Activated CD4-positive, alpha-beta T cell treated with anti-CD3 and anti-CD28 coated beads for 36 hours (primary cell): ENCODE measurements at regions not wholly inside any gene's neighbourhood (a gene's known extent, or its start where the extent isn't known, plus 50 kb on each side); places are given as distances from the start of the nearest gene placed in this dataset.
"Not testable (repeated sequence)": the region's sequence is repeated elsewhere in the genome, so short reads cannot be mapped to it uniquely, and the experiment has no call there.

Experiments
- ATAC-seq: fragments of 200-7000 bp; cut with Tn5 transposase; one replicate; pipeline ENCODE4 v1.10.0; 2021; ENCODE audit warnings: mild to moderate bottlenecking, moderate library complexity
- CTCF ChIA-PET: fragments of 350-600 bp; sonication (Branson Sonifier 250); formaldehyde crosslinking; loops from one replicate; lab custom pipeline; 2021; ENCODE audit warnings: antibody characterized with exemption; lab: Charles Lee
- POLR2A ChIA-PET: fragments of 350-600 bp; sonication (Branson Sonifier 250); formaldehyde crosslinking; loops from one replicate; lab custom pipeline; 2021; ENCODE audit warnings: antibody characterized with exemption, inconsistent platforms; lab: Charles Lee
- DNase-seq: peaks from one replicate; pipeline ENCODE4 v3.0.0-alpha.2; 2020
- H3K27ac Mint-ChIP-seq: one replicate; pipeline ENCODE4 v1.8.0; 2021; ENCODE audit warnings: mixed read lengths
- H3K27me3 Mint-ChIP-seq: one replicate; pipeline ENCODE4 v1.8.0; 2021; ENCODE audit warnings: mixed read lengths
- H3K36me3 Mint-ChIP-seq: one replicate; pipeline ENCODE4 v1.8.0; 2021; ENCODE audit warnings: low read depth, mixed read lengths
- H3K4me1 Mint-ChIP-seq: one replicate; pipeline ENCODE4 v1.8.0; 2021; ENCODE audit warnings: mixed read lengths
- H3K4me3 Mint-ChIP-seq: one replicate; pipeline ENCODE4 v1.8.0; 2021; ENCODE audit warnings: mild to moderate bottlenecking, moderate library complexity, mixed read lengths
- H3K9me3 Mint-ChIP-seq: one replicate; pipeline ENCODE4 v1.8.0; 2021; ENCODE audit warnings: low read depth, mixed read lengths
- intact Hi-C, 2 experiments: fragments of 100-400 bp; cut with DNase I in 1 of 2; cut with micrococcal nuclease in 1 of 2; formaldehyde crosslinking; loops; one replicate each; pipeline versions ENCODE4 v1.14.2 to v1.15.1; 2022 to 2024; cut with DNase I, micrococcal nuclease

DNA sequence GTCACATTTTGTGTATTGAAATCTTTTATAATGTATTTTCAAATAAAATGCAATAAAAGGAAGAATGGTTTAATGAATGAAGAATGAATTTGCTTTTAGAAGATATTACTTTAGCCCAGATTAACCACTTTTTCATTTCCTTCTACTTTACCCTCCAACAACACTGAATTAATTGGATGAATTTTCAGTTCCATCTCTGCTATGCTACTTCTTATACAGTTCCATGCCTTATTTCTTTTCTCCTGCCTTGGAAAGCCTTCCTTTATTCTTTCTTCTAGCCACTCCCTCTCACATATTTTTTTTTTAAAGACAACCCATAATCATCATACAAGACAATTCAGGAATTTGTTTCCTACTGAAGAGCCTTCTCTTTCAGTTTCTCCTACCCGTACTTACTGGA is 296.6 kb upstream of the TNC start:
- intact Hi-C loops: no loop called here
- ATAC-seq (no peak), DNase-seq (no peak)
- no peak overlapping the region for H3K27ac Mint-ChIP-seq
- CTCF ChIA-PET: no interaction called here
- POLR2A ChIA-PET: no interaction called here
- no peaks in the 10 kb centered on the region for H3K36me3 Mint-ChIP-seq
- H3K4me3 Mint-ChIP-seq: no peak overlapping the region
- peaks cover 8% of the 10 kb centered on the region for H3K9me3 Mint-ChIP-seq
- H3K27me3 Mint-ChIP-seq: peaks cover 12% of the 10 kb centered on the region
- H3K4me1 Mint-ChIP-seq: no peaks in the 10 kb centered on the region

DNA sequence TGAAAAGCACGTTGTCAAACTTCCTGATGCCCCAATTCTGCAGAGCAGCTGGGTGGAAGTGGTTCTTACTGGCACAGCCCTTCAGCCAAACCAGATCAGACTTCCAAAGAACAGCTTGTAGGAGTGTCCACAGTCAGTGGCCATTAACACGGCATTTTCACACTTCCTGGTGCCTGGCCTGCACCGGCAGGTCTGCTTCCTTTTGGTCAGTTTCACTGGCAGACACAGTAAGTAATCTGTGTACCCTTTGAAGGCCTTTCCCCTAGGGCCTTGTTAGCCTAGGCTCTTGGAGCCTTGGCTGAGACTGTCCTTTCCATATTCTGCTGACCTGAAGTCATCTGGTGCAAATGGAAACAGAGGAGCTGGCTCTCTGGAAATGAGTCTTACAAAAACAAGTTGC is 297.5 kb upstream of the TNC start:
- Mint-ChIP-seq H3K36me3 (no peaks in the 10 kb centered on the region), H3K4me1 (no peaks in the 10 kb centered on the region), H3K27ac (no peak overlapping the region), H3K4me3 (no peak overlapping the region), H3K9me3 (peaks cover 10% of the 10 kb centered on the region), H3K27me3 (peaks cover 9% of the 10 kb centered on the region)
- DNase-seq (no peak), ATAC-seq (no peak)
- intact Hi-C loops: no loop called here
- ChIA-PET POLR2A (no interaction called here), CTCF (no interaction called here)

DNA sequence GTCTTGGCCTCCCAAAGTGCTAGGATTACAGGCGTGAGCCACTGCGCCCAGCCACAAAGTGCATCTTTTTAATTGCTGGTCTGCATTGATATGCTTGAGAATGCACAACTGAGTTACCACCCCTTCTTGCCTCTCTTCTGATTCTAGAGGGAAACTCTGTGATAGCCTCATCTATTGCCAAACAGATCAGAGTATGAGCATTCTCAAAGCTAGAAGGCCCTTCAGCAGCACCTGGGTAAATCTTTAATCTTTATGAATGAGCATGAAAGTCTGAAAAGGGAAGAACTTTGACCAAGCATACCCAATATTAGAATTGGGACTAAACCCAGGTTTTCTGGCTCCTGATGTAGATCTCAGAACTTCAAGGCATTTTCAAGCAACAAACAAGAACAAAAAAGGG is 298.3 kb upstream of the TNC start:
- CTCF ChIA-PET: no interaction called here
- Mint-ChIP-seq H3K36me3 (no peaks in the 10 kb centered on the region), H3K9me3 (peaks cover 12% of the 10 kb centered on the region), H3K4me3 (no peak overlapping the region), H3K4me1 (no peaks in the 10 kb centered on the region), H3K27me3 (peaks cover 7% of the 10 kb centered on the region), H3K27ac (no peak overlapping the region)
- no peak for ATAC-seq
- intact Hi-C loops: no loop called here
- POLR2A ChIA-PET: no interaction called here
- DNase-seq: no peak

DNA sequence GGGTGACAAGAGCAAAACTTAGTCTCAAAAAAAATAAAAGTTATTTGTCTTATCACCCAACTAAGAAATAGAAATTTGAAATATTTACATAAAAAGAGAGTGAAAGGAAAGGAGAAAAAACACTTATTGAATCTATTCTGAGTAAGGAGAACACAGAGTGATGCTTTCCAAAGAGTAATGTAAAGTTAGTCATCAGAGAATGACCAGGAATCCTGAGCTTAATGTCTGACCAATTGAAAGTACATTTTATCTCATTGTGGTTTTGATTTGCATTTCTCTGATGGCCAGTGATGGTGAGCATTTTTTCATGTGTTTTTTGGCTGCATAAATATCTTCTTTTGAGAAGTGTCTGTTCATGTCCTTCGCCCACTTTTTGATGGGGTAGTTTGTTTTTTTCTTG is 300.2 kb upstream of the TNC start:
- H3K36me3 Mint-ChIP-seq, DNase-seq, POLR2A ChIA-PET, CTCF ChIA-PET, H3K4me1 Mint-ChIP-seq, H3K27ac Mint-ChIP-seq, H3K27me3 Mint-ChIP-seq, ATAC-seq, H3K4me3 Mint-ChIP-seq, intact Hi-C loops: not testable (repeated sequence)
- H3K9me3 Mint-ChIP-seq: peaks cover 14% of the 10 kb centered on the region

DNA sequence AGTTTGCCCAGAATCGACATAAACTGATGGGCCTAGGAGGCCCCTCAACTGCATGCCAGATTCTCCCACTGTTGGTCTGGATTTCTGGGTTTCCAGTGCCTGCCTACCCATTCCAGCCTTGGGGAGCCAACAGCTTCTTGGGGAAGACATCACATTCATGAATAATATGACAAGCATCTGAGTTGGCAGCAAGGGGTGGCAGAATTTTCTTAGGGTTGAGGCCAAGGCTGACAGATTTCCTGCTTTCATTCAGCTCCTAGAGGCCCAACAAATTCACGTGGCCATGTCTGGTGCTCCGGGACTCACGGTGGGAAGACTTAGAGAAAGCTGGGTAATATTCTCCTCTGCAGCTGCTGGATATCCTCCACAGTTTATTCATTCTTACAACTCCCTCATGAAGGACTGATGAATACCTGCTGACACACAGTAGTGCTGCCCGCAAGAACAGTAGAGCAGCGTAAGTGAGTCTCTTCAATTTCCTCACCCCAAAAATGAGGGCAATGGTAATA is 305.0 kb upstream of the TNC start:
- Mint-ChIP-seq H3K4me1 (no peaks in the 10 kb centered on the region), H3K27ac (no peak overlapping the region), H3K36me3 (no peaks in the 10 kb centered on the region), H3K4me3 (no peak overlapping the region), H3K27me3 (no peaks in the 10 kb centered on the region), H3K9me3 (peaks cover 16% of the 10 kb centered on the region)
- no peak for ATAC-seq
- no peak for DNase-seq
- intact Hi-C loops: no loop called here
- ChIA-PET POLR2A (no interaction called here), CTCF (no interaction called here)

DNA sequence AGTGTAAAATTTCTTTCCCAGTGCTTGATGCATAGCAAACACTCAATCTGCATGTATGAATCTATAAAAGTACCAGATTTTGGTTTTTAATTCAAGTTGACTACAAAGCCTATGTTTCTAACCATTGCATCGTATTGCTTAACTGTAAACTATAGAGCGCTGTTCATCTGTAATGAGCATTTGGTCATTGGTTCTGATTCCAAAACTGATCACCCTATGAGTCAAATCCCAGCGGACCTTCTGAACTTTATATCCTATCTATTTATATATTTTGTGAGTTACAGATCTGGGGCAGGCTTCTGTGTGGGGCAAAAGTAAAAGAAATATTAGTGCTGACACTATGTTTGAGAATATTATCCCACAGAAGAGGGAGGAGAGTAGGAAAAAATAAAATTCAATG is 305.7 kb upstream of the TNC start:
- intact Hi-C loops: no loop called here
- no peaks in the 10 kb centered on the region for H3K4me1 Mint-ChIP-seq
- H3K27ac Mint-ChIP-seq: no peak overlapping the region
- H3K27me3 Mint-ChIP-seq: no peaks in the 10 kb centered on the region
- H3K9me3 Mint-ChIP-seq: peaks cover 15% of the 10 kb centered on the region
- CTCF ChIA-PET: interaction anchor here (0.6 kb wide), 1 partner anchor 13 kb away, joined by 3 read pairs; no protein-coding TSS in a partner anchor
- DNase-seq (no peak), ATAC-seq (no peak)
- H3K4me3 Mint-ChIP-seq: no peak overlapping the region
- H3K36me3 Mint-ChIP-seq: no peaks in the 10 kb centered on the region
- POLR2A ChIA-PET: no interaction called here

DNA sequence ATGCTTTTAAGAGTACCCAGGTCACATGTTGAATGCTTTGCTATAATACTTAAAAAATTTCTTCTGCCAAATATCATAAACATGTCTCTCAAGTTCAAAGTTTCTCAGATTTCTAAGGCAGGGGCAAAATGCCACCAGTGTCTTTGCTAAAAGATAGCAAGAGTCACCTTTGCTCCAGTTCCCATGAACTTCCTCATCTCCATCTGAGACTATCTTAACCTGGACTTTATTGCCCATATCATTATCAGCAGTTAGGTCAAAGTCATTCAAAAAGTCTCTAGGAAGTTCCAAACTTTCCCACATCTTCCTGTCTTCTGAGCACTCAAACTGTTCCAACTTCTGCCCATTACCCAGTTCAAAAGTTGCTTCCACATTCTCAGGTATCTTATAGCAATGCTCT is 307.6 kb upstream of the TNC start:
- no peaks in the 10 kb centered on the region for H3K4me1 Mint-ChIP-seq
- ChIA-PET CTCF (no interaction called here), POLR2A (no interaction called here)
- no peak overlapping the region for H3K27ac Mint-ChIP-seq
- intact Hi-C loops: no loop called here
- peaks cover 3% of the 10 kb centered on the region for H3K27me3 Mint-ChIP-seq
- DNase-seq (no peak), ATAC-seq (no peak)
- no peak overlapping the region for H3K4me3 Mint-ChIP-seq
- peaks cover 8% of the 10 kb centered on the region for H3K9me3 Mint-ChIP-seq
- no peaks in the 10 kb centered on the region for H3K36me3 Mint-ChIP-seq

DNA sequence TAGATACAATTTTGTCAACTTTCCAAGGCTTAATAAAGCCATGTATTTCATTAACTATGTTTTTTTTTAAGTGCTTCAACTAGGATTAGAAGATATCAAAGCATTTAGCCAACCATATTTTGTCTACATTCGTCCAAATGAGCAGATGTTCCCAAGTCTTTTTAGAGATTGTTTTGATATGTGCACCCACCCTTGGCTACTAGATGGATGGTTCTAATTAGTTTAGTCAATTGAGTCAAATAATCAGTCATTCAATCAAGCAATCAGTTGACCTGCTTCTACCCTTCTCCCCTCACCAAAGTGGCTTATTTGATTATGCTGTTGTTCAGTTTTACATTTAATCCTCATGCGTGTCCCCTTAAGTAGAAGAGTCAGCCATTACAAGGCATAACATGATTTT is 319.5 kb upstream of the TNC start:
- ChIA-PET POLR2A (no interaction called here), CTCF (interaction anchor here (1.3 kb wide), 1 partner anchor 43 kb away, joined by 3 read pairs; no protein-coding TSS in a partner anchor)
- Mint-ChIP-seq H3K36me3 (no peaks in the 10 kb centered on the region), H3K27ac (no peak overlapping the region), H3K9me3 (no peaks in the 10 kb centered on the region), H3K4me1 (no peaks in the 10 kb centered on the region), H3K4me3 (no peak overlapping the region), H3K27me3 (peaks cover 16% of the 10 kb centered on the region)
- intact Hi-C loops: no loop called here
- DNase-seq (no peak), ATAC-seq (no peak)

DNA sequence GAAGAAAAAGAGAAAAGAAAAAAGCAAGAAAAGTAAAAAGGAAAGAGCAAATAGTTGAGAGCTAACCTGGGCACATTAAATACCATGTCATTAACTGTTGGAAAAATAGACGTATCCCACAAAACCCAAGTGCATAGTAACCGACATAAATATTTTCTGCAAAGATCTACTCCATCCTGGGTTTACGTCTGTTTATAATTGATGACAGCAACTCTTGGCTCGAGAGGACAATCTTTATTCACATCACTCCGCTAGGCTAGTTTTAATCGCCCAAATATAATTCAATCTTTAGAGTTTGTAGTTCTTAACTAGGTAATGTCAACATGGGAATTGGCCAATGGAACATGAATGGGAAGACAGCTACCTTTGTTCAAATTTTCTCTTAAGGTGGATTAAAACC is 321.7 kb upstream of the TNC start:
- ChIA-PET POLR2A (no interaction called here), CTCF (no interaction called here)
- intact Hi-C loops: no loop called here
- peaks cover 18% of the 10 kb centered on the region for H3K27me3 Mint-ChIP-seq
- no peaks in the 10 kb centered on the region for H3K9me3 Mint-ChIP-seq
- H3K4me1 Mint-ChIP-seq: no peaks in the 10 kb centered on the region
- no peak overlapping the region for H3K27ac Mint-ChIP-seq
- ATAC-seq (no peak), DNase-seq (no peak)
- H3K36me3 Mint-ChIP-seq: no peaks in the 10 kb centered on the region
- no peak overlapping the region for H3K4me3 Mint-ChIP-seq

DNA sequence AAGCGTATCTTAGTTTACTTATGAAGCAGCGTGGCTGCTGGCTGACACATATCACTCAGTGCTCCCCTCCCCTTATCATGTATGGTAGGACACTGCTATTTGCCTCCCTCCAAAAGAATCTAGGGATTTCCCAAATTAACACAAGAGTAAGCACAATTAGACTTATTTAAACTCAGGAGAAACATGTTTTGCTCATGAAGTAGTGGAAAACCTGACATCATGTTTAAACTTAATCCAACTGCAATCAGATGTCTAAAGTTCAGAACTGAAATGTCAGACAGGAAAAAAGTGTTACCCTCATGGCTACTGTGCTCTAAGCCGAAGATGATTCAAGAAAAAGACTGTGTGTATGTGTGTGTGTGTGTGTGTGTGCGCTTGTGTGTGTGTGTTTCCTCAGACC is 324.1 kb upstream of the TNC start:
- ATAC-seq (no peak), DNase-seq (no peak)
- no peaks in the 10 kb centered on the region for H3K9me3 Mint-ChIP-seq
- H3K27ac Mint-ChIP-seq: no peak overlapping the region
- no peaks in the 10 kb centered on the region for H3K36me3 Mint-ChIP-seq
- no peaks in the 10 kb centered on the region for H3K4me1 Mint-ChIP-seq
- ChIA-PET CTCF (no interaction called here), POLR2A (no interaction called here)
- intact Hi-C loops: no loop called here
- H3K27me3 Mint-ChIP-seq: peaks cover 18% of the 10 kb centered on the region
- no peak overlapping the region for H3K4me3 Mint-ChIP-seq

DNA sequence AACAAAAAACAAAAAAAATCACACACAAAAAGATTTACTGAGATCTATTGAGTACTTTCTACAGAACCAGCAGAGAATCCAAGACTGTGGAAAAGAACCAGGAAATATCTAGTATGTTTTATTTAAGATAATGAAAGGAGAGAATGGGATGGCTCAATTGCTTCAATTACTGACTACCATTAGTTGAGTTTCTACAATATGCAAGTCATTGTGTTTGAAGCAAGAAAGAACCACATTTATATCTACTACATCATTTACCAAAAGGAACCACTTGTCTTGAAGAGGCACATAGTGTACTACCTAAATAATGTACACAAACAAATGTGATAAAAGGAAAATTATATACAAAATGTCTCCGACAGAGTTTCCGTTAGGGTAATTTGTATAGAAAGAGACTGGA is 325.9 kb upstream of the TNC start:
- CTCF ChIA-PET: no interaction called here
- ATAC-seq: no peak

DNA sequence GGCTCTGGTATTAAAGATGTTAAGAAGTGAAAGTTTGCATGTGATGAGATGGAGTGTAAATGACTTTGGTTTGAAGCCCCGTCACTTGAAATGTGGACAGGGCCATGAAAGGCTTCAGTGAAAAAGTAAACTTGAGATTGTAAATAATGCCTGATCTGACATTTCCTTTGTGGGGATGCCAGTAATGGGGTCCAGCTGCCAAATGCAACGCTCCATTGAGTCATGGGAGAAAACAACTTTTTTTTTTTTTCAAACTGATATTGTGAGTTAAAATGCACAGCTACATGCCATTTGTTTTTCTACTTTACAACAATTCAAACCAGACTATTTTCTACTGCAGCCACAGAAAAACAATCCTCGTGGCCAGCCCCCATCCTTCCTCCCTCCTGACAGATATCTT is 327.0 kb upstream of the TNC start:
- no peak for ATAC-seq
- DNase-seq: no peak
- ChIA-PET POLR2A (no interaction called here), CTCF (no interaction called here)
- intact Hi-C loops: no loop called here
- H3K4me3 Mint-ChIP-seq: no peak overlapping the region
- H3K27me3 Mint-ChIP-seq: peaks cover 13% of the 10 kb centered on the region
- no peak overlapping the region for H3K27ac Mint-ChIP-seq
- no peaks in the 10 kb centered on the region for H3K4me1 Mint-ChIP-seq
- H3K9me3 Mint-ChIP-seq: no peaks in the 10 kb centered on the region
- H3K36me3 Mint-ChIP-seq: no peaks in the 10 kb centered on the region

More for the DNA sequence above, 325.9 kb upstream of the TNC start:
- intact Hi-C loops: no loop called here
- peaks cover 10% of the 10 kb centered on the region for H3K27me3 Mint-ChIP-seq
- H3K36me3 Mint-ChIP-seq: no peaks in the 10 kb centered on the region
- H3K4me3 Mint-ChIP-seq: no peak overlapping the region
- H3K9me3 Mint-ChIP-seq: no peaks in the 10 kb centered on the region
- no peaks in the 10 kb centered on the region for H3K4me1 Mint-ChIP-seq
- H3K27ac Mint-ChIP-seq: no peak overlapping the region
- DNase-seq: no peak
- POLR2A ChIA-PET: no interaction called here

DNA sequence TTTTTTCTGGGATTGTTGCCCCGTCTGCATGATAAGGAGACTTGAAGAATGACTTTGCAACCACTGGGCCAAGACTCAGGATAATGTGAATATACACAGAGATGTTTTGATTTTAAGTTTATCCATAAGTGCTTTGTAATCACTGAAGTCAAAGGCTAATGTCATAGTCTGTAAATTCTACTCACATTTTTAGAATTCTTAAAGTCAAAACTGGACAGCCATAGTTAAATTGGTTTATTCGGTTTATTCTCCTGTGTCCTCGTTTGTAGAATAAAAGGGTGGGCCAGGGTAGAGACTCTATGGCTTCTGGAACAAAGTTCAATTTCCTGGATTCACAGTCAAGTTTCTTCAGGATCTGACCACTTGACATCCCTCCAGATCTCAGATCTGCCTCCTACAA is 327.7 kb upstream of the TNC start:
- H3K27ac Mint-ChIP-seq: no peak overlapping the region
- ChIA-PET POLR2A (no interaction called here), CTCF (no interaction called here)
- H3K9me3 Mint-ChIP-seq: no peaks in the 10 kb centered on the region
- H3K4me3 Mint-ChIP-seq: no peak overlapping the region
- DNase-seq: no peak
- H3K4me1 Mint-ChIP-seq: no peaks in the 10 kb centered on the region
- intact Hi-C loops: no loop called here
- peaks cover 12% of the 10 kb centered on the region for H3K27me3 Mint-ChIP-seq
- no peak for ATAC-seq
- H3K36me3 Mint-ChIP-seq: no peaks in the 10 kb centered on the region
